ENCODE measurements at regions not wholly inside any gene's neighbourhood (a gene's known extent, or its start where the extent isn't known, plus 50 kb on each side); places are given as distances from the start of the nearest gene placed in this dataset.

DNA sequence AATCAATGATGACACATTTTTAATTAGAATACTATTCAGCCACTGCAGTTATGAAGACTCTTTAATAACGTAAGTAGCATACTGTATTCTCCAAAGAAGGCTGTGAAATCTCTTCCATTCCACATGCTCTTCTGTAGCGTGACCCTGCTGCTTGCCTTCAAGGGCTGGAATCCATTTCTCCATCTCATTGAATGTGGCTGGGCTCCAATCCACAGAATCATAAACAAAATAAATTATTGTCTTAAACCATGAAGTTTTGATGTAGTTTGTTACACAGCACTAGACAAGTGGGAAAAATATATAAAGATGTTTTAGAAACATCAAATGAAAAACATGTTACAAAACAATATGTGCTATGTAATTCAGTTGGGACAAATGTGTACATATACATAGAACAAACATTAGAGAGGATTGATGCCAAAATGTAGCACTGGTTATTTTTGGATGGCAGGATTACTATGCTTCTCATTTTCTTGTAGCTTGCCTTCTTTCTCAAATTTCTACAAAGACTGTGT is 410.8 kb upstream of the PODXL start:
- intact Hi-C loops (cut with micrococcal nuclease), result no loop called here
- H3K4me1 Mint-ChIP-seq, result no peaks in the 10 kb centered on the region
- H3K4me3 ChIP-seq (ENCODE audit: low read length), result no peak overlapping the region
- H3K27me3 Mint-ChIP-seq (ENCODE audit: low read depth in 2 of 2), result peaks cover 0 to 4% of the 10 kb centered on the region in 2 donors
- H3K9me3 ChIP-seq (ENCODE audit: control insufficient read depth, insufficient read depth, low read length), result no peaks in the 10 kb centered on the region
- TF ChIP-seq, protein P1, sequence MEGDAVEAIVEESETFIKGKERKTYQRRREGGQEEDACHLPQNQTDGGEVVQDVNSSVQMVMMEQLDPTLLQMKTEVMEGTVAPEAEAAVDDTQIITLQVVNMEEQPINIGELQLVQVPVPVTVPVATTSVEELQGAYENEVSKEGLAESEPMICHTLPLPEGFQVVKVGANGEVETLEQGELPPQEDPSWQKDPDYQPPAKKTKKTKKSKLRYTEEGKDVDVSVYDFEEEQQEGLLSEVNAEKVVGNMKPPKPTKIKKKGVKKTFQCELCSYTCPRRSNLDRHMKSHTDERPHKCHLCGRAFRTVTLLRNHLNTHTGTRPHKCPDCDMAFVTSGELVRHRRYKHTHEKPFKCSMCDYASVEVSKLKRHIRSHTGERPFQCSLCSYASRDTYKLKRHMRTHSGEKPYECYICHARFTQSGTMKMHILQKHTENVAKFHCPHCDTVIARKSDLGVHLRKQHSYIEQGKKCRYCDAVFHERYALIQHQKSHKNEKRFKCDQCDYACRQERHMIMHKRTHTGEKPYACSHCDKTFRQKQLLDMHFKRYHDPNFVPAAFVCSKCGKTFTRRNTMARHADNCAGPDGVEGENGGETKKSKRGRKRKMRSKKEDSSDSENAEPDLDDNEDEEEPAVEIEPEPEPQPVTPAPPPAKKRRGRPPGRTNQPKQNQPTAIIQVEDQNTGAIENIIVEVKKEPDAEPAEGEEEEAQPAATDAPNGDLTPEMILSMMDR (IDR thresholded peaks at IDR 0.05), result no peak
- no peaks in the 10 kb centered on the region for H3K36me3 Mint-ChIP-seq
- H3K27ac Mint-ChIP-seq, result no peak overlapping the region
- no peaks in the 10 kb centered on the region for H3K36me3 ChIP-seq (ENCODE audit: control insufficient read depth, insufficient read depth, low read length)
- no peaks in the 10 kb centered on the region for H3K9me3 Mint-ChIP-seq
- WGBS (ENCODE audit: insufficient coverage), result 84% methylated on average over 2 of the region's 2 CpGs
- ATAC-seq, result no peak
- H3K27me3 ChIP-seq (ENCODE audit: control insufficient read depth, insufficient read depth, low read length), result peaks cover 3% of the 10 kb centered on the region
- DNase-seq, result no peak
- H3K4me1 ChIP-seq (ENCODE audit: control insufficient read depth, insufficient read depth, low read length), result no peaks in the 10 kb centered on the region
- no peak overlapping the region for H3K27ac ChIP-seq (ENCODE audit: low read length)
- H3K4me3 Mint-ChIP-seq, result no peak overlapping the region

DNA sequence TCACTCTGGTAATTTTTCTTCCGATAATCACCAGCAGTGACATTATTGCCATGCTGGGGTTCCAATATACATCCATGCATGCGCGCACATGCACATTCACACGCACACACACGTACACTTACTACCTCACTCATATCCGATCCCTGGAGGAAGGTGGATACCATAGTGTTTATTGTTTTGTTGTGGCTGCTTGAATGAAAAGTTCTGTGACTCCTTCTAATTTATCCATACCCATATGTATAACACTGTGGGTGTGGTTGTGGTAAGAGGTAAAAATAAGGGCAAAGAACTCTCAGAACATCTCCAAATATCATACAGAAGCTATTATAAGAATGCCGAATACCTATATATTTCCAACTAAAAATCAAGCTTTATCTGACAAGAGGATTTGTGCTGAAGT is 407.8 kb upstream of the PODXL start:
- H3K36me3 Mint-ChIP-seq, result no peaks in the 10 kb centered on the region
- H3K27me3 Mint-ChIP-seq (ENCODE audit: low read depth in 2 of 2), result peaks cover 0 to 14% of the 10 kb centered on the region in 2 donors
- WGBS (ENCODE audit: insufficient coverage), result 100% methylated on average over 3 of the region's 7 CpGs
- no peaks in the 10 kb centered on the region for H3K27me3 ChIP-seq (ENCODE audit: control insufficient read depth, insufficient read depth, low read length)
- H3K9me3 Mint-ChIP-seq, result no peaks in the 10 kb centered on the region
- no peak overlapping the region for H3K4me3 Mint-ChIP-seq
- TF ChIP-seq, protein P1 (IDR thresholded peaks at IDR 0.05), result no peak
- no peak for ATAC-seq
- intact Hi-C loops (cut with micrococcal nuclease), result no loop called here
- no peaks in the 10 kb centered on the region for H3K36me3 ChIP-seq (ENCODE audit: control insufficient read depth, insufficient read depth, low read length)
- no peaks in the 10 kb centered on the region for H3K9me3 ChIP-seq (ENCODE audit: control insufficient read depth, insufficient read depth, low read length)
- no peak overlapping the region for H3K27ac Mint-ChIP-seq
- no peak for DNase-seq
- no peaks in the 10 kb centered on the region for H3K4me1 Mint-ChIP-seq
- no peaks in the 10 kb centered on the region for H3K4me1 ChIP-seq (ENCODE audit: control insufficient read depth, insufficient read depth, low read length)
- no peak overlapping the region for H3K4me3 ChIP-seq (ENCODE audit: low read length)
- no peak overlapping the region for H3K27ac ChIP-seq (ENCODE audit: low read length)

DNA sequence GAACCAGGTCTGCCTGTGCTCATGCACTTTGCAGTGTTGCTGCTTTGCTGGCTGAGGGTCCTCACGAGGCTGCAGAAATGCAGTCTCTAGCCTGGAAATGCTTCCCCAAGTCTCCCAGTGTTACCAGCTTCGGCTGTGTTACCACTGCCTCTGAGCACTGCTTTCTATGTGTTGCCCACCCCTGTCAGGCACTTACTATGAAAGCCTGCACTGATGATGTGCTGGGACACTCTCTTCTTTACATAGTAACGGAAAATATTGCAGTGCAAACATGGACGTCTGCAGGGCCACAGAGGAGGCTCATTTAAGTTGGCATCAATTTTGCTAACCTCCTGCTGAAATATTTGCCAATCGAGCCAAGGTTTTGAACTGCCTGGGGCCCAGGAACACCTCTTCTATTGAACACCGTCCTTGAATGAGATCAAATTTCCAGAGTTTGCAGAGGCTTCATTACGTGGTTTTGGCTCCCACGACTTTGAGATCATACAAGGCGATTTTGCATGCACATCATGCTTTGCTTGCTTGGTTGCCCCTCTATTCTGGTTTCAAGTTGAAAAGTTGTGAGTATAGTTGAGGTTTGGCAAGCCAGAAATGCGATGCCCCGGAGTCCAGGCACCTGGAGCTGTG is 404.7 kb upstream of the PODXL start:
- WGBS (ENCODE audit: insufficient coverage), result 80% methylated on average over 11 of the region's 11 CpGs
- Histone ChIP-seq H3K4me1 (ENCODE audit: control insufficient read depth, insufficient read depth, low read length) (no peaks in the 10 kb centered on the region), H3K27ac (ENCODE audit: low read length) (no peak overlapping the region), H3K4me3 (ENCODE audit: low read length) (no peak overlapping the region), H3K27me3 (ENCODE audit: control insufficient read depth, insufficient read depth, low read length) (no peaks in the 10 kb centered on the region), H3K36me3 (ENCODE audit: control insufficient read depth, insufficient read depth, low read length) (no peaks in the 10 kb centered on the region), H3K9me3 (ENCODE audit: control insufficient read depth, insufficient read depth, low read length) (no peaks in the 10 kb centered on the region)
- Mint-ChIP-seq H3K4me1 (no peaks in the 10 kb centered on the region), H3K4me3 (no peak overlapping the region), H3K27me3 (ENCODE audit: low read depth in 2 of 2) (peaks cover 0 to 29% of the 10 kb centered on the region in 2 donors), H3K36me3 (no peaks in the 10 kb centered on the region), H3K27ac (no peak overlapping the region), H3K9me3 (no peaks in the 10 kb centered on the region)
- ATAC-seq, result no peak
- intact Hi-C loops (cut with micrococcal nuclease), result no loop called here
- no peak for DNase-seq
- TF ChIP-seq, protein P1 (IDR thresholded peaks at IDR 0.05), result no peak
